ENCODE measurements at regions not wholly inside any gene's neighbourhood (a gene's known extent, or its start where the extent isn't known, plus 50 kb on each side); places are given as distances from the start of the nearest gene placed in this dataset.

DNA sequence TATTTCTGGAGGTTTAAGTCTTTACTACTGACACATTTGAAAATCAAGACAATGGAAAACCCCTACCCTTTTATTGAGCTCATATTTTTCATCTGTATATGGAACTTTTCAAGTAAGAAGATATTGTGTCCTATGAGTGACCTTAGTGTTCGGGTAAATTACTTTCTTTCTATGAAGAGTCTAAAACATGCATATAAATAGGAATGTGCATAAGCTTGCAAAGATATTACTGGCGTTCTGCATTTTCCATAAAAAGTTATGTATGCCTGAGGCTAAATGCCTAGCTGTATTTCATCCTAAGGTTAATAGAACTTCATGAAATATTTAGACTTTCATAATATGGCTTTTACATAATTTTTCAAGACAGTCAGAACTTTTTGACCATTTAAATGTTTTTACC is 495.8 kb upstream of the ADAMTS5 start:
- no peaks in the 10 kb centered on the region for H3K4me1 ChIP-seq (ENCODE audit: low read depth)
- intact Hi-C loops (cut with DNase I, micrococcal nuclease), result no loop called here
- TF ChIP-seq, protein P1, sequence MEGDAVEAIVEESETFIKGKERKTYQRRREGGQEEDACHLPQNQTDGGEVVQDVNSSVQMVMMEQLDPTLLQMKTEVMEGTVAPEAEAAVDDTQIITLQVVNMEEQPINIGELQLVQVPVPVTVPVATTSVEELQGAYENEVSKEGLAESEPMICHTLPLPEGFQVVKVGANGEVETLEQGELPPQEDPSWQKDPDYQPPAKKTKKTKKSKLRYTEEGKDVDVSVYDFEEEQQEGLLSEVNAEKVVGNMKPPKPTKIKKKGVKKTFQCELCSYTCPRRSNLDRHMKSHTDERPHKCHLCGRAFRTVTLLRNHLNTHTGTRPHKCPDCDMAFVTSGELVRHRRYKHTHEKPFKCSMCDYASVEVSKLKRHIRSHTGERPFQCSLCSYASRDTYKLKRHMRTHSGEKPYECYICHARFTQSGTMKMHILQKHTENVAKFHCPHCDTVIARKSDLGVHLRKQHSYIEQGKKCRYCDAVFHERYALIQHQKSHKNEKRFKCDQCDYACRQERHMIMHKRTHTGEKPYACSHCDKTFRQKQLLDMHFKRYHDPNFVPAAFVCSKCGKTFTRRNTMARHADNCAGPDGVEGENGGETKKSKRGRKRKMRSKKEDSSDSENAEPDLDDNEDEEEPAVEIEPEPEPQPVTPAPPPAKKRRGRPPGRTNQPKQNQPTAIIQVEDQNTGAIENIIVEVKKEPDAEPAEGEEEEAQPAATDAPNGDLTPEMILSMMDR (IDR thresholded peaks at IDR 0.05), result no peak

DNA sequence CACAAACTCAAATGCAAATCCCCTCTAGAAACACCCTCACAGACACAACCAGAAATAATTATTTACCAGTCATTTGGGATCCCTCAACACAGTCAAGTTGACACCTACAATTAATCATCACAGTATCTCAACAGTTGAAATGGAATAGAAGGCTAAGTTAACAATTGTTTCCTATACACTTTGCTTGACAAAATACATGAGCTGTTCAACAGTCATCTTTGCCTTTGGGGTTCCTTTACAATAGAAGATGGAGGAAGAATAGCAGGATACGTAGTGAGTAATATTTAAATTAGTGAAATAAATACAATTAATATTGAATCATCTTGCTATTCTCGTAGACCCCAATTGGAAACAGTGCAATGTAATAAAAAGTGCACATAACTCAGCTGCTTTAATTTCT is 487.3 kb upstream of the ADAMTS5 start:
- Histone ChIP-seq H3K4me1 (ENCODE audit: low read depth) (no peaks in the 10 kb centered on the region), H3K4me3 (no peak overlapping the region), H3K9me3 (no peaks in the 10 kb centered on the region), H3K36me3 (ENCODE audit: low read depth) (no peaks in the 10 kb centered on the region)
- DNase-seq (no peak), ATAC-seq (no peak)
- TF ChIP-seq, protein P1 (IDR thresholded peaks at IDR 0.05), result no peak
- intact Hi-C loops (cut with DNase I, micrococcal nuclease), result no loop called here

More for the DNA sequence above, 495.8 kb upstream of the ADAMTS5 start:
- no peak for DNase-seq
- Histone ChIP-seq H3K36me3 (ENCODE audit: low read depth) (no peaks in the 10 kb centered on the region), H3K4me3 (no peak overlapping the region), H3K9me3 (no peaks in the 10 kb centered on the region)
- ATAC-seq, result no peak

DNA sequence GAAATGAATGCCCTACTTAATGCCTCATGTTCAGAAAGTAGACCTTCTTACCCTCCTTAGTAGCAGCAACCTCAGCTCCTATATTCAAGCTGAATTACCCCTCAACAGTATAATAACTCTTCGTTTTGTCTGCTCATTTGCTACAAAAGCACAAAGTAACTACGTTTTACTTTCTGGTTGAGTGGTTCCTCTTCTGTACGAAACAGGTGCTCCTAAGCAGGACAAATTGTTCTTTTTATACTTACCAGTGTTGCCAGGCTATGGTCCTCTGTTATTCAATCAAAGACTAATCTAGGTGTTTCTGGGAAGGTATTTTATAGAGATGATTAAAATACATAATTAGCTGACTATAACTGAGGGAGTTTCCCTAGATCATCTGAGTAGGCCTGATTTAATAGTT is 484.2 kb upstream of the ADAMTS5 start:
- no peaks in the 10 kb centered on the region for H3K4me1 ChIP-seq (ENCODE audit: low read depth)
- ATAC-seq (no peak), DNase-seq (no peak)
- TF ChIP-seq, protein P1 (IDR thresholded peaks at IDR 0.05), result no peak
- intact Hi-C loops (cut with DNase I, micrococcal nuclease), result no loop called here
- H3K4me3 ChIP-seq, result no peak overlapping the region
- H3K36me3 ChIP-seq (ENCODE audit: low read depth), result no peaks in the 10 kb centered on the region
- H3K9me3 ChIP-seq, result no peaks in the 10 kb centered on the region

GRCh38 chr21:27450216-27450615 is 483.3 kb upstream of the ADAMTS5 start:
- intact Hi-C loops (cut with DNase I, micrococcal nuclease), result no loop called here
- TF ChIP-seq, protein P1 (IDR thresholded peaks at IDR 0.05), result no peak
- Histone ChIP-seq H3K4me3 (no peak overlapping the region), H3K9me3 (no peaks in the 10 kb centered on the region), H3K36me3 (ENCODE audit: low read depth) (no peaks in the 10 kb centered on the region), H3K4me1 (ENCODE audit: low read depth) (no peaks in the 10 kb centered on the region)
- ATAC-seq (no peak), DNase-seq (no peak)

DNA sequence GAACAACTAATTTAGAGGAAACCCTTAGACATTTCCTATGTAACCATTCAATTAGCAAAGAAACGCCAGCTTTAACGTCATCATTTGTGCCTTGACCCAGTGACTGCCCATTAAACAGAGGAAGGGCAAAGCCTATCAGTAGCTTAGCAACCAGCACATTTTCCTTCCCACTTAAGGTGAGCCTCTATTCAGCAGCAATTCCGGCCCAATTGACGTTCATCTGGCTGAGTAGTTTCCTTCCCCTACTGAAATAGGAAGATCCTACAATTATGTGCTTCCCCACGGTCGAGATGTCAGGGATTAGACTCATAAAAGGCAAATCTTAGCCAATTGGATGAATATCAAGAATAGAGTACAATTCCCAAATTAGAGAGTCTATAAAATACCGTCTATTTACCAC is 482.1 kb upstream of the ADAMTS5 start:
- Histone ChIP-seq H3K9me3 (no peaks in the 10 kb centered on the region), H3K36me3 (ENCODE audit: low read depth) (no peaks in the 10 kb centered on the region), H3K4me1 (ENCODE audit: low read depth) (no peaks in the 10 kb centered on the region), H3K4me3 (no peak overlapping the region)
- intact Hi-C loops (cut with DNase I, micrococcal nuclease), result no loop called here
- no peak for ATAC-seq
- DNase-seq, result no peak
- TF ChIP-seq, protein P1 (IDR thresholded peaks at IDR 0.05), result no peak

- ATAC-seq, result no peak
Measured at GRCh38 chr21:27447843-27448242, 481.0 kb upstream of the ADAMTS5 start.

More at GRCh38 chr21:27447843-27448242, 481.0 kb upstream of the ADAMTS5 start:
- intact Hi-C loops (cut with DNase I, micrococcal nuclease), result no loop called here
- TF ChIP-seq, protein P1 (IDR thresholded peaks at IDR 0.05), result no peak
- H3K4me3 ChIP-seq, result no peak overlapping the region
- H3K4me1 ChIP-seq (ENCODE audit: low read depth), result no peaks in the 10 kb centered on the region
- DNase-seq, result no peak
- no peaks in the 10 kb centered on the region for H3K9me3 ChIP-seq
- no peaks in the 10 kb centered on the region for H3K36me3 ChIP-seq (ENCODE audit: low read depth)
